Ecto neural progenitor cell (in vitro differentiated cells): ENCODE measurements at regions not wholly inside any gene's neighbourhood (a gene's known extent, or its start where the extent isn't known, plus 50 kb on each side); places are given as distances from the start of the nearest gene placed in this dataset.

Source experiments
- DNase-seq: peaks from one replicate; pipeline ENCODE4 v3.0.0-alpha.2; 2018; ENCODE audit warnings: low spot score

DNA sequence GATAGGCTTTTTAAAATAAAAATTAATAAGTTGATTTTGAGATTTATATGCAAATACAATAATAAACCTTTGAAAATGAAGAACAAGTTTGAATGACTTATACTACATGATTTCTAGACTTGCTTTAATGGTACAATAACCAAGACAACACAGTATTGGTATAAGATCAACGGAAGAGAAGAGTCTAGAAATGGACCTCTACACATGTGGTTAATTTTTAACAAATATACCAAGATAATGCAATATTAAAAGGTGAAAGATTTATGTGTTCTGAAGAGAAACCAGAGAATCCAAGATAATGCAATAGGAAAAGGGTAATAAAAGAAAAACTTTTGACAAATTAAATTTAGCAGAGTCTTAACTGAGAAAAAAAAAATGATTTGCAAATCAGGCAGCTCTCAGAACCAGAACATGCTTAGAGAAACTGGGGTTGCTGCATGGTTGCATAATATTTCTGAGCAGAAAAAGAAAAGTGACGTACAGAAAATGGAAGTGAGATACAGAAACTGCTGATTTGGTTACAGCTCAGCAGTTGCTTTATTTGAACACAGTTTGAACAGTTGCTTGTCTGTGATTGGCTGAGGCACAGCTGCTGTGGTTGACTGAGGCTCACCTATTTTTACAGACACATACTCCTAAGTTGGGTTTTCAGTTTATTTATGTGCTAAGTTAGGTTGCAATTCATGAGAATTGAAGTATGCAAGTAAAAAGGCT, 365.9 kb downstream of the CRPPA start:
- DNase-seq = no peak

DNA sequence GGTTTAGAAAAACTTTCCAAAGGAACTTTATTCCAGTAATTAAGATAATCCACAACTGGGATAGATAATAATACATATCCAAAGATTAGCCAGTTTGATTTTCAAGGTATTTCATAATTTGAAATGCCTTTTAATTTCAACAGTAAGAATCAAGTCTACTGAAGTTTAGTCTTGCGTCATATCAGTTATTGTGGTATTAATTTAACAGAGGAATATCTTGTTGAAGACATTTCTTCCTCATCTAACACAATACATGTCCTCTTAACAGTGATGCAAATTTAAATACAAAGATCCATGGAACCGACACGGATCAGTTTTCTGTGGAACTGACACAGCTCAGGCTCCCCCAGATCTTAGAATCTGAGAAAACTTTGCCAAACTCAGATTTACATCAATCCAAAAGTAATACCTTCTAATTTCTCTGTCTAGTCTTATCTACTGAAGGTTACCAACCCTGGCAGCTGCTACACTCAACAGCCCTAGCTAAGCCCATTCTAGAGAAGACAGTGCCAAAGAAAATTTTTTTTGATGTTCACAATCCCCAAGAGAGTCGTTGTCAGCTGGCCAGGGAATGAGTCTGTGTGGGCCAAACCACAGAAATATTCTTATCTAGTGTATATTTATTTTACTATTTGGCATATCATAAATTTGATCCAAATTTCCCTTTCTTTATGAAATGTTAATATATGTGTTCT, 365.2 kb upstream of the MEOX2 start:
- DNase-seq = no peak

DNA sequence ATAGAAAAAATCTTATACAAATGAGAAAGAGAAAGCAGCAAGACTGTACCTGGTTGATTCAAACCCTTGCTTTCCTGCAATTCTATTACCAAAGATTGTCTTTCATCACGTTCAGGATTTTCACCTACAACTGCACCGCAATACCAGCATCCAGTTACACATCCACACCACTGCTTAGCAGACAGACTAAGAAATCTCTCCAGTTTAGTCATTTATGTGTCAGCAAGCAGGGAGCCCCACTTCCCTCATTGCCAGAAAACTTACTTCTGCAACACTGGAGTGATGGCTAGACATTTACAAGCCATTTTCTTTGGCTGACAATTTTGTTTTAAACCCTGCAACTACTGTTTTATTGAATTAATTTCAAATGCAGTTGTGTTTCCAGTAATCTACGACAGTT, 359.6 kb upstream of the MEOX2 start:
- no peak for DNase-seq

DNA sequence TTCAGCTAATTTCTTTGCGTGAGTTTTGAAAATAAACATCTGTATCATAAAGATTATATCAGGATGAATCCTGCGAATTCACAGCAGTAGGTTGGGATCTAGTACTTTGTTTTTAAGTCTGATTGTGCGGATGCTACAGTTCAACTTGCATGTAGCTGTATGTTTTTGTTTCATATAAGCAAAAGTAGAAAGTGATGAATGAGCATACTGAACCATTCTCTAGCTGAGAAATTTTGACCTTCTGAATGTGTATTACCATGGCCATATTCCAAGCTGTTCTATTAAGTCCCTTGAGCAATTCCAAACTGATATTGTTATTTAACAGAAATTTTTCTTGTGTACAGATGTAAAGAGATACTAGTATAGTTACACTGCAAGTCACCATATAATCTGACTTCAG, 358.8 kb upstream of the MEOX2 start:
- DNase-seq = no peak

DNA sequence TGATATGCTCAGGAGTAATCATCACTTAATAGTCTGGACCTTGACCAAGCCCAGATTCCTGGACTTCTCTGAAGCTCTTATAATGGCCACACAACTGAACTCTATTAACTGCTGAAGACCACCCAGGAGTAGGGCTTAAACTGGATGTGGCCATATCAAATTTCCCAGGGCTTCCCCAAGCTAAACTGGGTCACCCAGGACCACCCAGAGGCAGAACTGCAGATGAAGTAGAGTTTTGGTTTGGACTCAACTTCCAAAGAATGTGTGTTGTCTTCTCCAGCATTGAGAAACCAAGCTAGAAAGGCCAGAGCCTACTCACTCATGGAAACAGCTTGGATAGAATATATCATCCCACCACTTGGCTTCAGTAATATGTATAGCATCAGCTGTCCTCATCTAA, 358.2 kb upstream of the MEOX2 start:
- no peak for DNase-seq

DNA sequence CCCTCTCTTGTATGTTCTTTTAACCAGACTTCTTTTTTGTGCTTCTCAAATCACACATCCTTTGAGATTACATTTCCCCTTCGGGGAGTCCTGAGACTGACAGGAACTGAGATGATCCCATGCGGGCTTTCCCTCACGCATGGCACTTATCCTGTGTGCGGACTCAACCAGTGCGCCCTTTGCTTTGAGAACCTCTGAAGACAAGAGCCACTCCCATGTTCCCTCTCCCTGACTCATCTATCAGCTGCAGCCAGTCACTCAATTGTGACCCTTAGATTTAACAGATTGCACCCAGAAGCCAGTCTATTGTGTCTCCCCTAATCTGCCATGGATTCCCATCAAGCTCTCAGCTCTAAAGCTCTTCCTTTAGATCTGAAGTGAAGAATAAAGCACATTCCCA, 353.9 kb upstream of the MEOX2 start:
- DNase-seq = no peak

DNA sequence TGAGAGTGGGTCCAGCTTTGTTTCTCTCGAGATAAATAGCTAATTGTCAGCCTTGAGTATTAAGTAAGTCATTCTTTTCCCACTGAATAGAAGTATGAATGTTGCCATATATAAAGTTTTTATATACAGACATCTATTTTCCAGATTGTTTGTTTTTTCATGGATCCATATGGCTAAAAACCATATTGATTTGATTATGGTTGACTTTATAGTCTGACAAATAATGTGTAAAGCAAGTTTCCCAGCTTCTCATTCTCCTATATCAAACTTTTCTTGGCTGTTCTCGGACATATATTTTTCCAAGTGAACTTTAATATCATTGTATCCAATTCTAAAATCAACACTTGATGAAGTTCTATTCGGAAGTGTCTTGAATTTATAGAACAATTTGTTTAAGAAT, 352.4 kb upstream of the MEOX2 start:
- no peak for DNase-seq

DNA sequence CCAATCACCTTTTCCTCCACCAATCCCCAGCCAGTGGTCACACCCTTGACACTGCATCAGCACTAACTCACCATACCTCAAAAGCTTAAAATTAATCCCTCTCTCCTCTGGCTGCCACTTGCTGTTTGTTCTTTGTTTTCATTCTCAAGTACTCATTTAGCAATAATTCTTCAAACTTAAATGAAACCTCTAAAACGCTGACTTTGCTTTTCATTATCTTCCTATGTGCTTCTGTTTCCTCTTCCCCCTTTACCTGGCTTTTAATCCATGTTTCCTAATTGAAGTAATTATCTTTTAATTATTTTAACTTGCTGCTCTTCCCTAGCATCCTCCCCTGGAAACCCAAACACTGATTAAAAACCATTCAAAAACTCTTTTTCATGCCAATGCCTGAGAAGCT, 348.9 kb upstream of the MEOX2 start:
- DNase-seq = no peak

DNA sequence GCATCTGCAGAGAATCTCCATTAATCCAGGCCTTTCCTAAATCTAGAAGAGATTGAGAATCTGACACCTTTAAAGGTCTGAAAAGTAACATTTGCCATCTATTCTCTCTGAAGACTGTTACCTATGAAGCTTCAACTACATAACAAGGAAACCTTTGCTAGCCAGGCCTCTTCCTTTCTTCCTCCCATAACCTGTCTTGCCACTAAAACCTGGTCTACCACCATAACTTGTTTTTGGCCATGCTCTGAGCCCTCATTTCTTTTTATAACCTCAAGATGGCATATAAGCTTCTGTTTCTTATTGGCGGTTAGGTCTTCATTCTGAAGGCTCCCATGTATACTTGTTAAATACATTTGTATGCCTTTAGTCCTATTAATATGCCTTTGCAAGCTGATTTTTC, 348.4 kb upstream of the MEOX2 start:
- no peak for DNase-seq

DNA sequence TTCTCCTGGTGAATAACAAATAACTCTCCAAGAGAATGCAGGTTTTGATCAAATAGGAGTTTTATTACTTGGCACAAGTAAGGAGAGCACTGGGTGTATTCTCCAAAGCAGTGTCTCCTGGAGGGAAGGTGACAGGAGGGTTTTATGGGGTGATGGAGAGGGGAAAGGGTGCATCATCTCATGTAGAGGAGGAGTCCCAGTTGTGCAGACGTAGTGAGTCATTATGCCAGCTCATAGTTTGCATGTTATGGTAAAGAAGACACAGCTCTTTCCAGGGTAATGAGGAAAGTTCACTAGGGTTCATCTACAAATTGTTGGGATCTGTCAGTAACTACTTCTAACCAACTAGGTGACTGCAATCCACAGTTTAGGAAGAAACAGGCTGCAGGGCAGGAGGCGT, 347.9 kb upstream of the MEOX2 start:
- DNase-seq = no peak

DNA sequence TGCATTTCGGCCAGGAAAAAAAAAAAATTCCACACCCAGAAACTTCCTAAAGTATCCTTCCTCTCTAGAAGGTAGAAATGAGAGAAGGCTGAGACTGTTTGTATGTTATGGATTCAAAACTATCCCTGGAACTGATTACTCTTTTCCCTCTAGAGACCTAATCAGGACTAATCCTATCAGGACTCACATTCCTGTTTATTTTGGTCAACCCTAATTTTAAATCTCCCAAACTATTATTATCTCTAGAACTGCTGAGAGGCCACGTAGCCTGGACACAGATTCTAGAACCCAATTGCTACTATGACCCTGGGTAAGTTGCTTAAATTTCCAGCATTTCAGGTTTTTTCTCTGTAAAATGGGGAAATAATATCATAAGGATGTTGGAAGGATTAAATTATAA, 346.8 kb upstream of the MEOX2 start:
- DNase-seq = no peak

DNA sequence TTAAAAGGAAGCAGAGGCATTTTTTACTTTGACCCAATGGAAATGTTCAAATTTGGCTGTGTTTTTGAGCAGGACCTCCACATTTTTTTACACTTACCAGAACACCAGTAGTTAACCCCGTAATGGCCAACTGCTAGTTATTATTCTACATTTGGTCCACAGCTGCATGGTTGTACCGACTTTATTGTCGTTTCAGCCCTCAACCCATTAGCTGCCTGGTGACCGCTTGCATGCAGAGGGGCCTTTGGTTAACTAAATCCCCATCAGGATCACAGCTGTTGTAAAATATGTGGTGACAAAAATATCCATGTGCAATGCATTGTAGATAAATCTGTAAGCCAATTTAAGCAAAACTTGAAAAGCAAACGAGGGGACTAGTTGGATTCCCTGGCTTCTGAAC, 342.2 kb upstream of the MEOX2 start:
- DNase-seq = no peak

DNA sequence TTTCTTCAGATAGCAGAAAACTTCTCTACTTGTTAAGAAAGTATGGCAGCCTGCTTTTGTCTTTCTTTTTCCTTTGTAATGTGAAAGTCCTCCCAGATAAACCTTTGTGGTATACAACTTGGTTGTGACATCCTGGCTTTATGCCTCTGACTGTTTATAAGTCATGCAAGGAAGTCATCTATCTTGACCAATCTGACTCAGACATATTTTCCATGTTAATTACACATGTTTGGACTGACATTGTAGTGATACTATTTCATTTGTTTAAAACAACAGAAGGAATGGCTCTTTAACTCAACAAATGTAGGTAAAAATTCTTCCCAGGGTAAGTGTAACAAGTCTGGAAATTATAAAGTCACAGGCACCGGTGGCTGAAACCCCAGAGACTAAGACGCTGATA, 341.6 kb upstream of the MEOX2 start:
- DNase-seq = no peak

DNA sequence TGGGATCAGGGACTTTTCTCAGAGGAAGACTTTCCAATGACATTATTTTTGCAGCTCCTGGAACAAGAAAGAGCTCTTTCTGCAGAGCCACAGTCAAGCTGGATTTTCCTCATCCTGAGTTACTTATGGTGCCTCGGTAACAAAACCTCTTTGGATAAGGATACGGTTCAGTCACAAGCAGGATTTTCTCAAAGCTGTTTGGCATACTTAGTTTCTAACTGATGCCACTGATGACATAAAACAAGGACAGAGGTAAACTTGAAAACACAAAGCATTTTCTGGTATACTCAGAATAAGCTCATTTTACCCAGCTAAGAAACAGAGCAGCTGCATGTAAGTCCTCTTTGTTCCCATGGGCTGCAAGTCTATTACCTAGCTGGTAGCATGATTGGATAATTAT, 340.9 kb upstream of the MEOX2 start:
- DNase-seq = no peak

DNA sequence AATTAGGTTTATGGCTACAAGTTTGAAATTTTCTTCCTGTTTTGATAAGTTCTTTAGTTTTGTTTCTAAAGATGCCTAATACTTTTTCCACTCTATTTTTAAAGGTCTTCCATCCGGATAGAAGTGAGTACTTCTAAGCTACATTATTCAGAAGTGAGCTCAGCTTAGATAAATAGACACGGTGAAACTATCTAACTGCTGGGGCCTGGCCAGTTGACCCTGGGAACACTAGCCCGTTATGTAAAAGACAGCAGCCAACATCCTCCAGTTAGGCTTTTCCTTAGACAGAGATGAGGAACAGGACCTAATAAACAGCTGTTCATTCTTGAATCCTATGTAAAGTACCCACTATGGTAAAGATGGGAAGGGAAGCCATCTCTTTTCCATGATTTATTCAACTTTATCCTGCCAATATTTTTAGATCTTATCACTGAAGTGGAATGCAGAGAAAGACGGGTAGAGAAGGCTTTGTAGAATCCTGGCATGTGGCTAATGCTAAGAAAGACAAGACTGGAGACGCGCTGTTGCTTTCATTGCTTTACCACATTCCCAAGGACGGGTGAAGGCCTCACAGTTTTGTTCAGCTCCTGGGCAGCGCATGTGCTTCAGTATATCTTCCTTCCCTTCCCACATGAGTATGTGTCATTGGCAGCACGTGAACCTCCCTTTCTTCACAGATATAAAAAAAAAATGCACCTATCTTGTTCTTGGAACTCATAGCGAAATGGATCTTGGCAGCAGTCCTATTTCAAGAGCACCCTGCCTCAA, 340.0 kb upstream of the MEOX2 start:
- DNase-seq = no peak

DNA sequence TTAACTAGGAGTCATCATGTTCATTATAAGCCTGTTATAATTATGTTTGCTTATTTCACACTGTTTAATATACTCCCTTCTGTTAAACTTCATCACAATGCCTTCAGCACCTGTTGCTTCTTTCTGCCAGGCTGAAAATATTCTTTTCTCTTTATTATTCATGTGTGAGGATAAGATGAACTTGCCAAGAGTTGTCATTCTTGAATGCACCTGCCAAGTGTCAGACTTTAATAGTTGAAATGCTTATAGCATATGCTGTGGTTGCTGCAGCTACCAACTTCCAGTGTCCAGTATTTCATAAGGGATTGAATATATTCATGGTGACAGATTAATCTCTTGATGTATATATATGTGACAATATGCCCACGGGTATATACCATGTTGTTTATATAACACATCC, 339.2 kb upstream of the MEOX2 start:
- DNase-seq = no peak

DNA sequence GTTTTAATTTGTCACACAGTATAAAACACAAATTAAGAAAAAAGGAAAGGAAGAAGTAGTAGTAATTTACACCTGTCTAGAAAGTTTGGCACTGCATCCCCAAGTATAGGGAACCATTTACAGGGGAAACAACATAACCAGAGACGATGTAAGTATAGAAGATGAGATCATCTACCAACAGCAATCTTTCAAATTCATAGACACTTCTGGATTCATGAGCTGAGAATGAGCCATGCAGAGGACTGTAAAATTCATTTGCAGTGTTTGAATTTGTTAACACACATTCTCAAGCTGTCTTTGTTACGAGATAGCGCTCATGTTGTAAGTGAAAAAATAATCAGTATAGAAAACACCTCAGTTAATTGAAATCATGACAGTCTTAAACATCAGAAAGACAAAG, 337.0 kb upstream of the MEOX2 start:
- no peak for DNase-seq

DNA sequence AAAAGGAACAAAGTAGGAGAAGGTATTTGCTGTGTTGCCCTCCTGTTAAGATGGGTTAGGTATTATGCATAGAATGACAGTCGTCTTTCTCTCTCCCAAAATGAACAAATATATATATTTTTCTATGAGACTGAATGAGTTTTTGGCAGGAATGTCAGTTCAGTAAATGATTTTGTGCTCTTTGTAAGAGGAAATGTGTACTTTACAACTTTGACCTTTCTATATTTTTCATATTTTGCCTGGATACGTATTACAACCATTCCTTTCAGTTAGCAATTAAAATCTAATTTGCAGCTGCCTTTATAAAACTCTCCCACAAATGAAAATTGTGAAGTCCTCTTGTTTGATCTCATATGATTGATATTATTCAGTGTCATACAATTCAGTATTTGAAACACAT, 336.6 kb upstream of the MEOX2 start:
- no peak for DNase-seq

DNA sequence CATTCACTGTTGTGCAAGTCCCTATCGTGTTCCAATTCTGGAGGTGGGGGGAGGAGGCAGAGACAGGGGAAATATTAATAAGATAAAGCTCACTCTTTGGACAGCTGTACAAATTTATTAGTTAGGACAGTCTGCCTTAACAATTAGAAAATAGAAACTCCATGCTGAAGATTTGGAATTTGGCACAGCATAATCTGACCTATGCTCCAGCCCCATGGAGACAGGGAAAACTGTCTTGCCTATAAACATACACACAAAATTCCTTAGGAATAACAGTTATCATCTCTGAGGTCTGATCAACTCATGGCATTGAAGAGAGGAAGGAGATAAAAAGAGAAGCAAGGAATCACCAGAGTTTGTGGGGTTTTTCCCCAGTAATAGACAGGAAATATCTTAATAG, 335.4 kb upstream of the MEOX2 start:
- DNase-seq = no peak

DNA sequence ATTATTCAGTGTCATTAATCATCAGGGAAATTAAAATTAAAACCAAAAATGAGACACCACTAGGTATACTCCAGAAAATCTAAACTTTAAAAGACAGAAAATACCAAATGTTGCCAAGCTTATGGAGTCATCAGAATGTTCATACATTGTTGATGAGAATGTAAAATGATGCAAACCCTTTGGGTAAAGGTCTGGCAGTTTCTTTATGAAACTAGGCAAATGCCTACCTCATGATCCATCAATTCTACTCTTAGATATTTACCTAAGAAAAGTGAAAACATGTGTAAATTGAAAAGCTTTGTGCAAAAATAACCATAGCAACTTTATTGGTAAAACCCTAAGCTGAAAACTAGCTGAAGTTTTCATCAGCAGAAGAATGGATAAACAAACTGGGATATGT, 329.5 kb upstream of the MEOX2 start:
- DNase-seq = no peak

DNA sequence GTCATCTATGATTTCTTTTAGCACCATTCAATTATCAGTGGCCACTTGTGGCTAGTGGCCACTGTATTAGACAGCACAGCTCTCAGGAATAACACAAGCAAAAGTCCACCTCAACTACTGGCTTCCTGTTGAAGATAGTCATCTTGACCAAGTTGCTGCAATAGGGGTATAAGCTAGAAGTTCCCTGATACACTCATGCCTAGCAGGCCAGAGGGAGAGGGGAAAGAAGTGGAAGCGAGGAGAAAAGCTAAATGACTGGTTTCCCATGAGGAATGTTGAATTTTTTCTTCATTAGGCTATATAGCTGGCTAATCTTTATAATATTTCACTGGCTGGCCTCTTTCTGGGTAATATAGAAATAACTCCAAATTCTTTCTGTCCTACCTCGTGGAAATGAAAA, 327.5 kb upstream of the MEOX2 start:
- no peak for DNase-seq

DNA sequence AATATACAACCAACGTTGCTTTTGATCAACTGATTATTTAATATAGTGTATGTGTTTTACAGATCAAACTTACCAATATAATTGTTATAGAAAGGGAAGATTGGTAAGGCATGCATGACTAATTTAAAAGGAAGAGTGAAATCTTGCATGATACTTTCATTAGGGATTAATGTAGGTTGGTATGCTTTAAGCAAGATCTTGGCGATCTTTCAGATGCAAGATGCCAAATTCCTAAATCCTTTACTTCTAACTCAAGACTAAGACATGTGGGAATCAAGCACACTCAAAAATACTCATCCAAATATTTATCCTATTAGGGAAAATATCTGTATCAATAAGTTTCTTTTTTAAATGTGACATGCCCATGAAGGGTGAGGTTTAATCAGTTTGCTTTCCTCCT, 321.4 kb upstream of the MEOX2 start:
- DNase-seq = no peak

DNA sequence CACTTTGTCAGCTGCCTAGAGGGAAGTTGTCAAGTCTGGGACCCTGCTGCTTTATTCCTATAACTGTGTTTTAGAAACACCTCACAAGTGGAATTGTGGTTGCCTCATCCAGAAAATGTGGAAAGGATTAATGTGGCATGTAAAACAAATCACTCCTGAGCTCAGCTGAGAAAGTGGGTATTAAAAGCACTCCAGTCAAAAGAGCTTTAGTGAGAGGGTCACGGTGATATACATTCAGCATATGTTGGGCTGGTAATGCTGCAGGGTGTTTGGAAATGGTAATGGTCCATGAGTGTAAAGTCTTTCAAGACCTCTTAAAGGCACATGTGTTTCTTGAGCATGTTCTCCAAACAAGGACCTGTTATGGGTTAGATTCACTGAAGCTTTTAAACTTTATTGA, 318.2 kb upstream of the MEOX2 start:
- no peak for DNase-seq

DNA sequence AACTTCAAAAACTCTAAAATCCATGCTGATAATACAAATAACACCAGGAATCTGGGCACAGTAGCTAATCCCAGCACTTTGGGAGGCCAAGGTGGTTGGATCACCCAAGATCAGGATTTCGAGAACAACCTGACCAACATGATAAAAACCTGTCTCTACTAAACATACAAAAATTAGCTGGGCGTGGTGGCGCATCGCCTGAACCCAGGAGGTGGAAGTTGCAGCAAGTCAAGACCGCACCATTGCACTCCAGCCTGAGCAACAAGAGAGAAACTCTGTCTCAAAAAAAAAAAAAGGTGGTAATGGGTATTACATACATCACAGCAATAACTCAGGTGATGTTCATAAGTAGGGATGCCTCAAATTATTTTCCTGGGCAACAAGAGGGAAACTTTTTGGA, 315.0 kb upstream of the MEOX2 start:
- DNase-seq = no peak
